ENCODE measurements at regions not wholly inside any gene's neighbourhood (a gene's known extent, or its start where the extent isn't known, plus 50 kb on each side); places are given as distances from the start of the nearest gene placed in this dataset.
A peak's percentile ranks its signal among the peaks of the same experiment; 100 is the strongest.
"Not testable (repeated sequence)": the region's sequence is repeated elsewhere in the genome, so short reads cannot be mapped to it uniquely, and the experiment has no call there.

GRCh38 chr6:163711615-163712565 lies 297.4 kb downstream of the QKI start:
- peak overlapping the region; percentile 37 for H3K4me3 Mint-ChIP-seq
- intact Hi-C loops (cut with micrococcal nuclease) = loop anchor here (5.0 kb wide), 2 partner anchors 40 to 45 kb away; no protein-coding TSS in a partner anchor
- no peaks in the 10 kb centered on the region for H3K36me3 Mint-ChIP-seq (ENCODE audit: low read depth)
- no peaks in the 10 kb centered on the region for H3K27me3 Mint-ChIP-seq
- peak overlapping the region; percentile 95 for H3K27ac Mint-ChIP-seq
- no peaks in the 10 kb centered on the region for H3K9me3 Mint-ChIP-seq
- peaks cover 96% of the 10 kb centered on the region for H3K4me1 Mint-ChIP-seq (ENCODE audit: low read depth)

- no peaks in the 10 kb centered on the region for H3K27me3 Mint-ChIP-seq
Measured at GRCh38 chr6:163710532-163711470, 296.3 kb downstream of the QKI start.

GRCh38 chr6:163709693-163710092 lies 295.2 kb downstream of the QKI start:
- Mint-ChIP-seq H3K36me3 (ENCODE audit: low read depth) (no peaks in the 10 kb centered on the region), H3K4me1 (ENCODE audit: low read depth) (peaks cover 86% of the 10 kb centered on the region), H3K9me3 (no peaks in the 10 kb centered on the region), H3K27me3 (no peaks in the 10 kb centered on the region), H3K27ac (peak overlapping the region; percentile 56), H3K4me3 (no peak overlapping the region)
- intact Hi-C loops (cut with micrococcal nuclease) = loop anchor here (5.0 to 10.0 kb wide), 3 partner anchors 42 to 245 kb away; no protein-coding TSS in a partner anchor

More at GRCh38 chr6:163710532-163711470, 296.3 kb downstream of the QKI start:
- Mint-ChIP-seq H3K27ac (peak overlapping the region; percentile 95), H3K4me3 (no peak overlapping the region), H3K4me1 (ENCODE audit: low read depth) (peaks cover 96% of the 10 kb centered on the region), H3K36me3 (ENCODE audit: low read depth) (no peaks in the 10 kb centered on the region), H3K9me3 (no peaks in the 10 kb centered on the region)
- intact Hi-C loops (cut with micrococcal nuclease) = loop anchor here (5.0 kb wide), 2 partner anchors 42 to 44 kb away; no protein-coding TSS in a partner anchor

GRCh38 chr6:163709255-163709654 lies 294.7 kb downstream of the QKI start:
- H3K9me3 Mint-ChIP-seq = peaks cover 3% of the 10 kb centered on the region
- H3K27me3 Mint-ChIP-seq = no peaks in the 10 kb centered on the region
- H3K4me3 Mint-ChIP-seq = no peak overlapping the region
- no peaks in the 10 kb centered on the region for H3K36me3 Mint-ChIP-seq (ENCODE audit: low read depth)
- H3K27ac Mint-ChIP-seq = peak overlapping the region; percentile 56
- intact Hi-C loops (cut with micrococcal nuclease) = loop anchor here (10.0 kb wide), 1 partner anchor 246 kb away; no protein-coding TSS in a partner anchor
- H3K4me1 Mint-ChIP-seq (ENCODE audit: low read depth) = peaks cover 82% of the 10 kb centered on the region

GRCh38 chr6:163708466-163708865 lies 293.9 kb downstream of the QKI start:
- Mint-ChIP-seq H3K4me1 (ENCODE audit: low read depth) (peaks cover 79% of the 10 kb centered on the region), H3K27me3 (peaks cover 2% of the 10 kb centered on the region), H3K36me3 (ENCODE audit: low read depth) (no peaks in the 10 kb centered on the region), H3K27ac (peak overlapping the region; percentile 66), H3K9me3 (peaks cover 11% of the 10 kb centered on the region), H3K4me3 (no peak overlapping the region)
- intact Hi-C loops (cut with micrococcal nuclease) = loop anchor here (10.0 kb wide), 1 partner anchor 246 kb away; no protein-coding TSS in a partner anchor

GRCh38 chr6:163707387-163708355 lies 293.2 kb downstream of the QKI start:
- peaks cover 74% of the 10 kb centered on the region for H3K4me1 Mint-ChIP-seq (ENCODE audit: low read depth)
- intact Hi-C loops (cut with micrococcal nuclease) = loop anchor here (10.0 kb wide), 1 partner anchor 247 kb away; no protein-coding TSS in a partner anchor
- peak overlapping the region; percentile 55 for H3K4me3 Mint-ChIP-seq
- peaks cover 2% of the 10 kb centered on the region for H3K27me3 Mint-ChIP-seq
- H3K36me3 Mint-ChIP-seq (ENCODE audit: low read depth) = no peaks in the 10 kb centered on the region
- H3K9me3 Mint-ChIP-seq = peaks cover 12% of the 10 kb centered on the region
- peak overlapping the region; percentile 66 for H3K27ac Mint-ChIP-seq

- intact Hi-C loops (cut with micrococcal nuclease) = loop anchor here (10.0 kb wide), 1 partner anchor 248 kb away; no protein-coding TSS in a partner anchor
- peaks cover 2% of the 10 kb centered on the region for H3K27me3 Mint-ChIP-seq
- H3K9me3 Mint-ChIP-seq = peaks cover 12% of the 10 kb centered on the region
- H3K27ac Mint-ChIP-seq = no peak overlapping the region
- no peaks in the 10 kb centered on the region for H3K36me3 Mint-ChIP-seq (ENCODE audit: low read depth)
- H3K4me3 Mint-ChIP-seq = no peak overlapping the region
- peaks cover 74% of the 10 kb centered on the region for H3K4me1 Mint-ChIP-seq (ENCODE audit: low read depth)
Measured at GRCh38 chr6:163706500-163707087, 292.1 kb downstream of the QKI start.

- Mint-ChIP-seq H3K4me1 (ENCODE audit: low read depth) (peaks cover 74% of the 10 kb centered on the region), H3K9me3 (peaks cover 12% of the 10 kb centered on the region), H3K27me3 (peaks cover 3% of the 10 kb centered on the region), H3K4me3 (no peak overlapping the region), H3K27ac (no peak overlapping the region), H3K36me3 (ENCODE audit: low read depth) (no peaks in the 10 kb centered on the region)
- intact Hi-C loops (cut with micrococcal nuclease) = loop anchor here (10.0 kb wide), 1 partner anchor 249 kb away; no protein-coding TSS in a partner anchor
Measured at GRCh38 chr6:163705923-163706322, 291.4 kb downstream of the QKI start.

- peaks cover 12% of the 10 kb centered on the region for H3K9me3 Mint-ChIP-seq
- H3K4me1 Mint-ChIP-seq (ENCODE audit: low read depth) = peaks cover 73% of the 10 kb centered on the region
- peaks cover 13% of the 10 kb centered on the region for H3K27me3 Mint-ChIP-seq
- H3K36me3 Mint-ChIP-seq (ENCODE audit: low read depth) = no peaks in the 10 kb centered on the region
- H3K4me3 Mint-ChIP-seq = no peak overlapping the region
- intact Hi-C loops (cut with micrococcal nuclease) = loop anchor here (10.0 kb wide), 1 partner anchor 252 kb away; no protein-coding TSS in a partner anchor
- peak overlapping the region; percentile 68 for H3K27ac Mint-ChIP-seq
Measured at GRCh38 chr6:163702736-163703135, 288.2 kb downstream of the QKI start.

- peaks cover 74% of the 10 kb centered on the region for H3K4me1 Mint-ChIP-seq (ENCODE audit: low read depth)
- H3K4me3 Mint-ChIP-seq = no peak overlapping the region
- H3K36me3 Mint-ChIP-seq (ENCODE audit: low read depth) = no peaks in the 10 kb centered on the region
- intact Hi-C loops (cut with micrococcal nuclease) = loop anchor here (10.0 kb wide), 1 partner anchor 253 kb away; no protein-coding TSS in a partner anchor
- H3K27ac Mint-ChIP-seq = peak overlapping the region; percentile 68
- peaks cover 15% of the 10 kb centered on the region for H3K27me3 Mint-ChIP-seq
- peaks cover 12% of the 10 kb centered on the region for H3K9me3 Mint-ChIP-seq
Measured at GRCh38 chr6:163701762-163702161, 287.2 kb downstream of the QKI start.

GRCh38 chr6:163698086-163698485 lies 283.6 kb downstream of the QKI start:
- Mint-ChIP-seq H3K9me3 (no peaks in the 10 kb centered on the region), H3K27me3 (peaks cover 27% of the 10 kb centered on the region), H3K27ac (peak overlapping the region; percentile 52), H3K4me1 (ENCODE audit: low read depth) (peaks cover 83% of the 10 kb centered on the region), H3K36me3 (ENCODE audit: low read depth) (no peaks in the 10 kb centered on the region), H3K4me3 (no peak overlapping the region)
- intact Hi-C loops (cut with micrococcal nuclease) = no loop called here

- Mint-ChIP-seq H3K27me3 (peaks cover 31% of the 10 kb centered on the region), H3K4me3 (peak overlapping the region; percentile 2), H3K4me1 (ENCODE audit: low read depth) (peaks cover 67% of the 10 kb centered on the region), H3K27ac (peak overlapping the region; percentile 82)
- H3K36me3 Mint-ChIP-seq (ENCODE audit: low read depth); intact Hi-C loops (cut with micrococcal nuclease); H3K9me3 Mint-ChIP-seq: not testable (repeated sequence)
Measured at GRCh38 chr6:163696311-163696710, 281.8 kb downstream of the QKI start.
